ENCODE measurements at regions not wholly inside any gene's neighbourhood (a gene's known extent, or its start where the extent isn't known, plus 50 kb on each side); places are given as distances from the start of the nearest gene placed in this dataset.

DNA sequence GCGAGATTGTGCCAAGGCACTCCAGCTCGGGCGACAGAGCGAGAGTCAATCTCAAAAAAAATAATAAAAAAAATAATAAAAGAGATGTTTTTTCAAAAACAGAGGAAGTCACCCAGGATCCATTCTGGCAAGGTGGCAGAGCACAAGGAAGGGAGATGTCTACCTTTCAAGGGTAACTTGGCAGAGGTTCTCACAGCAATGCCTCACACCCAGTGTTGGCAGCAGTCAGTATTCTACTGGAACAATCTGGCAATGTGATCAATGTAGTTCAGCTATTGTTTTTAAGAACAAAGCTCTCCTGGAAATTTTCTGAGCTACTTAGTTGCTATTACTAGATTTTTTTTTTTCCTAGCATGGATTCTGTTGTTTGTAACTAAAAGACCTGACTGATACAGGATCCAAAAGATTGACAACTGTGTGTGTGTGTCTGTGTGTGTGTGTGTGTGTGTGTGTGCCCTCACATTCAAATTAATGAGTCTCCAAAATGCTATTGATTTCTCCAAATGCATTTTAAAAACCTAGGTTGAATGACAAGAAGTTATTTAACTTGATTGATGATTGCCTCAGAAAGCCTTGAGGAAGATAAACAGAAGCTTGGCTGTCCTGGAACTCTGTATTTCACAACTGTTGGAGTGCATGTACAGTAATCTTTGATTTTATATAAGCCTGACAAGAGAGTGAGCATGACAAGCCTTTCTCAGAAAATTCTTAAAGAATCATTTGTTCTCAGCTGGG, 114.1 kb upstream of the RREB1 start:
- no peak for DNase-seq
- H3K9me3 ChIP-seq (replicated peaks), result no peaks in the 10 kb centered on the region
- TF ChIP-seq CTCF (IDR thresholded peaks at IDR 0.05; ENCODE audit: borderline replicate concordance), result no peak
- no peaks in the 10 kb centered on the region for H3K36me3 ChIP-seq
- H3K27me3 ChIP-seq (ENCODE audit: low read depth), result no peaks in the 10 kb centered on the region
- H3K27ac ChIP-seq (replicated peaks), result peak overlapping the region; percentile 80
- H3K4me3 ChIP-seq, result no peak overlapping the region
- intact Hi-C loops (cut with micrococcal nuclease), result no loop called here
- peaks cover 26% of the 10 kb centered on the region for H3K4me1 ChIP-seq

DNA sequence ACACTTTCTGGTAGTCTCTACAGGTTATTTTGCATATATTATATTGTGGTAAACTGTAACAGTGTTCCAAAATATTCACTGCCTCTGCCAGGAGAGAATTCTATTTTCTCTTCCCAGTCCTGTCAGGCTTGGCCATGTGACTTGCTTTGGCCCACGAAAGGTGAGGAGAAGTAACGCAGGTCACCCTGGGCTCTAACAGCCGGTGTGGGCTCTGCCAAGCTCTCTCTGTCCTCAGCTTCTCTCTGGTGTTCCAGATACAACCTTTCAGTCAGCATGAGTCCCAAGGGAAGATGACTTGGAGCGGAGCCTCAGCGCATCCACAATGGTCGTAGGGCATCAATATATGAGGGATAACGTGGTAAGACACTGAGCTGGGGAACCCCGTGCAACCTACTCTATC, 113.0 kb upstream of the RREB1 start:
- Histone ChIP-seq H3K27me3 (ENCODE audit: low read depth) (no peaks in the 10 kb centered on the region), H3K9me3 (replicated peaks) (no peaks in the 10 kb centered on the region), H3K27ac (replicated peaks) (peak overlapping the region; percentile 80), H3K4me3 (no peak overlapping the region), H3K36me3 (no peaks in the 10 kb centered on the region), H3K4me1 (peaks cover 26% of the 10 kb centered on the region)
- intact Hi-C loops (cut with micrococcal nuclease), result no loop called here
- peak; percentile 64 for DNase-seq
- no peak for TF ChIP-seq CTCF (IDR thresholded peaks at IDR 0.05; ENCODE audit: borderline replicate concordance)

DNA sequence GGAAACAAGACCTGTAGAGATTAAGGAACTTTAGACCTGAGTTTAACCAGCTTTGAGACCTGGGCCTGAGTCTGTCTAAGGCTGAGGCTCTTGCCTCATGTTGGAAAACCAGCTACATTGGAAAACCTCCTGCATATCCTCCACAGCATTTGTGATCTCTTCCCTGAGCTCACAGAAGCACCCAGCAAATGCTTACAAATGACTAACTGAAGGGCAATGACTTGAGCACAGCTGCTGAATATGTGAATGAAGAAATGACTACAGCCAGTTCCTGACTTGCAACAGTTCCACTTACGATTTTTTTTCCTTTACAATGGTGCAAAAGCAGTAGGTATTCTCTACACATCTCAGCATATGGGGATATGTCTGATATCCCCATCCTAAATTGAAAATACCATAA, 112.4 kb upstream of the RREB1 start:
- intact Hi-C loops (cut with micrococcal nuclease), result no loop called here

DNA sequence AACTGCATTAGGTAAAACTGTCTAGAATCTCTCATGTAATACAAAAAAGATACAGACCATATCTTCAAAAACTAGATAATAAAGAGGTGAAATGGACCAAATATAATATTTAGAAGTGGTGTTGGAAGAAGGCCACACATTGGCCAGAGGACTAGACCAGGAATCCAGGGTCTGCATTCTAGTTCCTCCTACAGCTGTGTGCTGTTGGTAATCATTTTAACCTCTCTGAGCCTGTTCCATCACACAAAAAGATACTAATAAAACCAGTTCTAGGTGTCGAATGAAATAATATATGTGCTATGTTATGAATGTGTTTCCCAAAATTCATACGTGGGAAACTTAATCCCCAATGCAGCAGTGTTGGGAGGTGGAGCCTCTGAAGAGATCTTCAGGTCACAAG, 111.6 kb upstream of the RREB1 start:
- Histone ChIP-seq H3K27ac (replicated peaks) (peak overlapping the region; percentile 80), H3K9me3 (replicated peaks) (no peaks in the 10 kb centered on the region), H3K36me3 (no peaks in the 10 kb centered on the region), H3K4me1 (peaks cover 26% of the 10 kb centered on the region), H3K27me3 (ENCODE audit: low read depth) (no peaks in the 10 kb centered on the region), H3K4me3 (no peak overlapping the region)
- intact Hi-C loops (cut with micrococcal nuclease), result no loop called here
- no peak for DNase-seq
- TF ChIP-seq CTCF (IDR thresholded peaks at IDR 0.05; ENCODE audit: borderline replicate concordance), result no peak

More for the DNA sequence above, 112.4 kb upstream of the RREB1 start:
- DNase-seq, result no peak
- H3K27ac ChIP-seq (replicated peaks), result peak overlapping the region; percentile 80
- peaks cover 26% of the 10 kb centered on the region for H3K4me1 ChIP-seq
- no peak overlapping the region for H3K4me3 ChIP-seq
- no peak for TF ChIP-seq CTCF (IDR thresholded peaks at IDR 0.05; ENCODE audit: borderline replicate concordance)
- H3K27me3 ChIP-seq (ENCODE audit: low read depth), result no peaks in the 10 kb centered on the region
- no peaks in the 10 kb centered on the region for H3K9me3 ChIP-seq (replicated peaks)
- no peaks in the 10 kb centered on the region for H3K36me3 ChIP-seq

DNA sequence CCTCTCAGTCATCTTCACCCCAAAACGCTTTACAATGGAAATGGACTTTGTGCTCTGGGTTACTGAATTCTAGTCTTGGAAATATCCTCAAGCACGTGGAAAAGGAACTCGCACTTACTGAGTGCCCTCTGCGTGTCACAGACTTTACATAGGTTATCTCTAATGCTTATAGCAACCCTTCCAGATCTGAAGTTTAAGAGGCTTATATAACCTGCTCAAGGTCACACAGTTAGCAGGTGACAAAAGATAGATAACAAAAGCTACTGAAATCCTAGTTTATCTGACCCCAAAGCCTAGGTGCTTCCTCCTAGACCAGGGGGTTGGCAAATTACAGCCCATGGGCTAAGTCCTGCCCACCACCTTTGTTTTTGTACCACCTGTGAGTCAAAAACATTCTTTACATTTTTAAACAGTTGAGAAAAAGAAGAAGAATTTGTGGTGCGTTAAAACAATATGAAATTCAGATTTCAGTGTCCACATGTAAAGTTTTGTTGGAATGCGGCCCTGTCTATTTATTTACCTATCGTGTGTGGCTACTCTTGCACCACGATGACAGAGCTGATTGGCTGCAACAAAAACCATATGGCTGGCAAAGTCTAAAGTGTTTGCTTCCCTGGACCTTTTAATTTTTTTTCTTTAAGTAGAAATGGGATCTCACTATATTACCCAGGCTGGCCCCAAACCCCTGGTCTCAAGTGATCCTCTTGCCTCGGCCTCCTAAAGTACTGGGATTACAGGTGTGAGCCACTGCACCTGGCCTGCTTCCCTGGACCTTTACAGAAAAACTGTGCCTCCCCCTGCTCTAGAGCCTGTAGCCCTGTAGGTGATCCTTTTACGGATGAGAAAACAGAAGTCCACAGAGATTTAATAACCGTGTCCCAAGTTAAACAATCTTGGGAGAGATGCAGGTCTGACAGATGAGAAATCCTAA, 110.2 kb upstream of the RREB1 start:
- H3K4me1 ChIP-seq, result peaks cover 26% of the 10 kb centered on the region
- DNase-seq, result no peak
- no peak overlapping the region for H3K4me3 ChIP-seq
- H3K27me3 ChIP-seq (ENCODE audit: low read depth), result no peaks in the 10 kb centered on the region
- TF ChIP-seq CTCF (IDR thresholded peaks at IDR 0.05; ENCODE audit: borderline replicate concordance), result no peak
- no peak overlapping the region for H3K27ac ChIP-seq (replicated peaks)
- no peaks in the 10 kb centered on the region for H3K9me3 ChIP-seq (replicated peaks)
- H3K36me3 ChIP-seq, result no peaks in the 10 kb centered on the region
- intact Hi-C loops (cut with micrococcal nuclease), result no loop called here

All from left ventricle myocardium inferior (tissue), 1 donor.